HL-60 (cell line): ENCODE measurements at regions not wholly inside any gene's neighbourhood (a gene's known extent, or its start where the extent isn't known, plus 50 kb on each side); places are given as distances from the start of the nearest gene placed in this dataset.

Source experiments
- DNase-seq, 2 experiments: peaks; one replicate each; pipeline ENCODE4 v3.0.0-alpha.2; 2010 to 2020; ENCODE audit warnings: low read depth in 1 of 2, low spot score in 1 of 2
- H3K27ac ChIP-seq: fragments of 250-450 bp; sonication (Bioruptor Pico); replicated peaks from 2 replicates; pipeline ENCODE4 v1.5.1; 2020; ENCODE audit warnings: mild to moderate bottlenecking, moderate library complexity
- H3K27me3 ChIP-seq: fragments of 250-450 bp; sonication (Bioruptor Pico); 2 replicates; pipeline ENCODE4 v1.5.1; 2021; ENCODE audit warnings: mild to moderate bottlenecking, moderate library complexity; ENCODE audit not compliant: insufficient read depth, poor library complexity, severe bottlenecking
- H3K4me3 ChIP-seq: replicated peaks from 2 replicates; pipeline ENCODE4 v1.5.1; 2011; ENCODE audit warnings: mild to moderate bottlenecking, control low read depth, low read length; ENCODE audit not compliant: insufficient read depth
- CTCF ChIP-seq: IDR thresholded peaks from one replicate; pipeline ENCODE4 v1.5.1; 2011; ENCODE audit warnings: low read length, control low read depth, inconsistent platforms; ENCODE audit not compliant: insufficient read depth
- GABPA ChIP-seq: IDR thresholded peaks from 2 replicates; pipeline ENCODE4 v1.6.1; 2012; ENCODE audit warnings: low read depth
- POLR2AphosphoS5 ChIP-seq: IDR thresholded peaks from 2 replicates; pipeline ENCODE4 v1.6.1; 2012; ENCODE audit warnings: low read depth
- REST ChIP-seq: IDR thresholded peaks from 2 replicates; pipeline ENCODE4 v1.6.1; 2012; ENCODE audit warnings: low read depth; ENCODE audit not compliant: insufficient replicate concordance
- SPI1 ChIP-seq: IDR thresholded peaks from 2 replicates; pipeline ENCODE4 v1.6.1; 2012; ENCODE audit warnings: low read depth, mild to moderate bottlenecking, borderline replicate concordance

- no peak overlapping the region for H3K4me3 ChIP-seq
- TF ChIP-seq REST (no peak), CTCF (no peak), SPI1 (no peak), POLR2AphosphoS5 (no peak), GABPA (no peak)
- H3K27me3 ChIP-seq, result no peaks in the 10 kb centered on the region
- no peak for DNase-seq
- no peak overlapping the region for H3K27ac ChIP-seq
These were observed 276.9 kb downstream of the MSX2 start for GRCh38 chr5:175001311-175001710.

- H3K27me3 ChIP-seq, result no peaks in the 10 kb centered on the region
- no peak overlapping the region for H3K27ac ChIP-seq
- TF ChIP-seq CTCF (no peak), POLR2AphosphoS5 (no peak), SPI1 (no peak), GABPA (no peak), REST (no peak)
- H3K4me3 ChIP-seq, result no peak overlapping the region
- DNase-seq, result no peak
These were observed 275.2 kb downstream of the MSX2 start for GRCh38 chr5:174999581-174999980.

- no peak for TF ChIP-seq CTCF
- no peak for TF ChIP-seq REST
- TF ChIP-seq POLR2AphosphoS5, result no peak
- no peak for TF ChIP-seq GABPA
- no peak for TF ChIP-seq SPI1
- Histone ChIP-seq H3K27ac (no peak overlapping the region), H3K27me3 (no peaks in the 10 kb centered on the region), H3K4me3 (no peak overlapping the region)
- DNase-seq, result no peak
These were observed 273.8 kb downstream of the MSX2 start for GRCh38 chr5:174998131-174998730.
